Type B pancreatic cell (in vitro differentiated cells): ENCODE measurements at regions not wholly inside any gene's neighbourhood (a gene's known extent, or its start where the extent isn't known, plus 50 kb on each side); places are given as distances from the start of the nearest gene placed in this dataset.
A peak's percentile ranks its signal among the peaks of the same experiment; 100 is the strongest.

Source experiments
- DNase-seq: peaks from one replicate; pipeline ENCODE4 v3.0.0; 2021; ENCODE audit warnings: mixed read lengths; ENCODE audit not compliant: unreplicated experiment; ENCODE audit errors: extremely low spot score
- H3K27ac Mint-ChIP-seq: 2 replicates; pipeline ENCODE4 v1.8.0; 2021; ENCODE audit warnings: mild to moderate bottlenecking, mixed read lengths
- H3K27me3 Mint-ChIP-seq: 2 replicates; pipeline ENCODE4 v1.8.0; 2021; ENCODE audit warnings: mixed read lengths
- H3K36me3 Mint-ChIP-seq: 2 replicates; pipeline ENCODE4 v1.8.0; 2021; ENCODE audit warnings: mixed read lengths
- H3K4me1 Mint-ChIP-seq: one replicate; pipeline ENCODE4 v1.8.0; 2021; ENCODE audit warnings: mixed read lengths; ENCODE audit not compliant: unreplicated experiment
- H3K4me3 Mint-ChIP-seq: 2 replicates; pipeline ENCODE4 v1.8.0; 2021; ENCODE audit warnings: mild to moderate bottlenecking, mixed read lengths
- H3K9me3 Mint-ChIP-seq: 2 replicates; pipeline ENCODE4 v1.8.0; 2021; ENCODE audit warnings: mixed read lengths
- TF ChIP-seq, protein P1 (sequence below): fragments of 200-600 bp; sonication (generic); conservative IDR thresholded peaks from 2 replicates; pipeline ENCODE4 v1.5.0; 2021; ENCODE audit warnings: antibody characterized with exemption, mild to moderate bottlenecking

DNA sequence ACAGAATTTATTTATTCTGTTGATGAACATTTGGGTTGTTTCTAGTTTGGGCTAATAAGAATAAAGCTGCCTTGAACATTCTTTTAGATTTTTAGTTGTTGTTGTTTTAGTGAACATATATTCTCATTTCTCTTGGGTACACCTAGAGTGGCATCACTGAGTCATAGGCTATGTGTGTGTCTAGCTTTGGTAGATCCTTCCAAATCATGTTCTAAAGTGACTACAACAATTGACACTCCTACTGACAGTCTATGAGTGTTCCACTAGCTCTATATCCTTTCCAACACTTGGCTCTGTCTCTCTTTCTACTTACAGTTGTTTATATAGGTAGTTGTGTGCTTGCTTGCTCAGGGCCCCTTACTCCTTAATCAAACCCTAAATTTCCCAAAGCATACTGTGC is 346.0 kb upstream of the NCAM1 start:
- Mint-ChIP-seq H3K27me3 (no peaks in the 10 kb centered on the region), H3K4me3 (no peak overlapping the region), H3K9me3 (no peaks in the 10 kb centered on the region), H3K4me1 (peaks cover 39% of the 10 kb centered on the region), H3K27ac (no peak overlapping the region), H3K36me3 (no peaks in the 10 kb centered on the region)
- DNase-seq, result no peak
- TF ChIP-seq, protein P1, sequence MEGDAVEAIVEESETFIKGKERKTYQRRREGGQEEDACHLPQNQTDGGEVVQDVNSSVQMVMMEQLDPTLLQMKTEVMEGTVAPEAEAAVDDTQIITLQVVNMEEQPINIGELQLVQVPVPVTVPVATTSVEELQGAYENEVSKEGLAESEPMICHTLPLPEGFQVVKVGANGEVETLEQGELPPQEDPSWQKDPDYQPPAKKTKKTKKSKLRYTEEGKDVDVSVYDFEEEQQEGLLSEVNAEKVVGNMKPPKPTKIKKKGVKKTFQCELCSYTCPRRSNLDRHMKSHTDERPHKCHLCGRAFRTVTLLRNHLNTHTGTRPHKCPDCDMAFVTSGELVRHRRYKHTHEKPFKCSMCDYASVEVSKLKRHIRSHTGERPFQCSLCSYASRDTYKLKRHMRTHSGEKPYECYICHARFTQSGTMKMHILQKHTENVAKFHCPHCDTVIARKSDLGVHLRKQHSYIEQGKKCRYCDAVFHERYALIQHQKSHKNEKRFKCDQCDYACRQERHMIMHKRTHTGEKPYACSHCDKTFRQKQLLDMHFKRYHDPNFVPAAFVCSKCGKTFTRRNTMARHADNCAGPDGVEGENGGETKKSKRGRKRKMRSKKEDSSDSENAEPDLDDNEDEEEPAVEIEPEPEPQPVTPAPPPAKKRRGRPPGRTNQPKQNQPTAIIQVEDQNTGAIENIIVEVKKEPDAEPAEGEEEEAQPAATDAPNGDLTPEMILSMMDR, result no peak

DNA sequence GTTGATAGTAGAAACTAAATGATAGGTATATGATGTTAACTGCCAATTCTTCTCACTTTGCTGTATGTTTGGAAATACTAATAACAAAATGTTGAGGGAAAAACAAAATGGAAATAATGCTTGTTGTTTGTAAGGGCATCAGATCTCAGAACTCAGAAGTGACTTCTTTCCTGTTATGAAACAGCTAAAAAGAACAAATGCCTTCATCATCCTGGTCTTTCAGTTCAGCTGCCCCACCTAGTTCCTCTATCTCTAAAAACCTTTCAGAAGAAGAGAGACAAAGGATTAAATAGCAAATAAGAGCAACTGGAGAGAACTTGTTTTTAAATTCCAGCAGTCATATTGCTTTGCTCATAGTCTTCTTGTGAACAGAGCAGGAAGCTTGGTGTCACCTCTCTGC is 345.3 kb upstream of the NCAM1 start:
- Mint-ChIP-seq H3K9me3 (peaks cover 4% of the 10 kb centered on the region), H3K27me3 (no peaks in the 10 kb centered on the region), H3K4me3 (no peak overlapping the region), H3K27ac (peak overlapping the region; percentile 19), H3K4me1 (peaks cover 36% of the 10 kb centered on the region), H3K36me3 (peaks cover 3% of the 10 kb centered on the region)
- TF ChIP-seq, protein P1, result no peak
- DNase-seq, result no peak

DNA sequence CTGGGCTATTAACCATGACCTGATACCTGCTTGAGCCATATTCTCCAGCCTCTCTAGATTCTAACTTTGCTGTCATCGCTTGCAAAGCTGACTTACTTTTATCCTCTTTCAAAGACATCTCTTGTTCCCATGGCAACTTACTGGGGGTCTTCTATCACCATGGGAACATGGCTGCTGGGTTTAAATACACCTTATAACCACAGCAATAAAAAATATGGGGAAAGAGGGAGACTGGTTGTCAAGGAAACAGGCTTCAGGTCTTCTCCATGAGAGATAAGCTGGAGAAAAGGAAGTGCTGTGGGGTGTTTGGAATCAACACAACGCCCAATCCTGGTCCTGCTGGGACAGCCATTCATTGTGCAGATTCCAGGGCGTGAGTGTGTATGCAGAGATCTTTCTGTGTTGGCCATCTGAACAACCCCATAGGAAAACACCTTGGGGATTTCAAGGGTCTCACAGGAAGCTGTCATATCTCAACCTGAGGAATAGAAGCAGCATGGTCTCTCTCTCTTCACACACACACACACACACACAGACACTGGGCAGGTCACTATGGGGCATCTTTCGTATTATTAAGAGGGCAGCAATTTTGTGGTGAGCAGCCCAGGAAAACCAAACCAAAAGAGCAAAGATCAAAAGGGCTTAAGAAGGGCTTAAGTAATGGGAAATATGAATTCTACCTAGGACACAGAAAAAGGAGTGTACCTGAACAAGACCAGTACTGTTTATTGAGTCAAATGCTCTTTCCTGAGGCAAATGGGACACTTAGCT is 344.7 kb upstream of the NCAM1 start:
- Mint-ChIP-seq H3K27ac (no peak overlapping the region), H3K4me3 (no peak overlapping the region), H3K4me1 (peaks cover 36% of the 10 kb centered on the region), H3K27me3 (no peaks in the 10 kb centered on the region), H3K36me3 (peaks cover 5% of the 10 kb centered on the region), H3K9me3 (peaks cover 6% of the 10 kb centered on the region)
- TF ChIP-seq, protein P1, result no peak
- no peak for DNase-seq

DNA sequence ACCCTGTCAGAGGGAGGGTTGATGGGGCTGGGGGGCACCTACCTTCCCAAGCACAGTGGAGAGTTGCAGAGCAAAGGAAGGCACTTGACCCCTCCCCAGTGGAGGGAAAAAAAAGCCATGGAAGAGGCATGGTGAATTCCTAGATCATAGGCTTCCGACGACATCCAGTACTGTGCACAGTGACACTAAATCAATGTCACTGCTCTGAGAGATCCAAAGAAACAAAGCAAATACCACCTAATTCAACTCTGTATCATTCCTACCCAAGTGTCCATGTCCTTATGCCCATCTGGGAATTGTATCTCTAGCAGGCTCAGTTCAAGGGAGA is 344.2 kb upstream of the NCAM1 start:
- H3K4me1 Mint-ChIP-seq, result peaks cover 31% of the 10 kb centered on the region

DNA sequence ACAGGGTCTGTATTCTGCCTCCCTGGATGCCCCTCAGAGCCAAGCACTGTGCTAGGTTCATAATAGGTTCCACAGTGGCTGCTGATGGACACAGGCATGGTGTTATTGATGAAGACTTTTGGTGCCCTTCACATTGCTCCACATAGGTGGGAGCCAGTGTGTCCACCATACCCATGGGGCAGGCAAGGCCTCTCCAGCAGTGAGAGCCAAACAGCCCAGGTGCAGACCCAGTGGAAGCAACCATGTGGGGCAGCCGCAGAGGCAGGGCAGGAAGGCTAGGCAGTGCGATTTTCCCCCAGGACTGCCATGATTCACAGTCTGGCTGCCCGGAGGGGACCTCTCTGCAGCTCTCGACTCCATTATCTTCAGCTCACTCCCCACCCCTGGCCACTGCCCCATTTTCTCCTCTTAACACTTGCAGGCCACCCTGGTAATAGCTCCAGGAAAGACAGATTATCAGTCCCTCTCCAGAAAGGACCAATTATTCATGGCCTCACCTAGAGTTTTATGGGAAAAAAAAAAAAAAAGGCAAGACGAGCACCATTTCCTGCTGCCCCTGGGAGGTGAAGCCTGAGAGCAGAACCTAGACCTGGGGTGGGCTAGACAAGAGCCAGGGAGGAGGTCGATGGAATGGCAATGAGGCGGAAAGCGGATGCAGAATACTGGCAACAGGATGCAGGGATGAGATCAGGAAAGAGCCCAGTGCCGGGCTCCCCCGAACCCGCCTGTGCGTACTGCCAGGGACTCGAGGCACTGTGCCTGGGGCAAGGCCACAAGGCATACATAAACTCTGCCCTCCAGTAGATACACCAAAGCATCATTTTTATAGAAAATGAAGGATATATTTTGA is 343.0 kb upstream of the NCAM1 start:
- H3K27me3 Mint-ChIP-seq, result no peaks in the 10 kb centered on the region
- DNase-seq, result no peak
- TF ChIP-seq, protein P1, result no peak
- peaks cover 5% of the 10 kb centered on the region for H3K36me3 Mint-ChIP-seq
- peaks cover 28% of the 10 kb centered on the region for H3K4me1 Mint-ChIP-seq
- H3K27ac Mint-ChIP-seq, result no peak overlapping the region
- no peak overlapping the region for H3K4me3 Mint-ChIP-seq
- H3K9me3 Mint-ChIP-seq, result peaks cover 6% of the 10 kb centered on the region

More for the DNA sequence above, 344.2 kb upstream of the NCAM1 start:
- Mint-ChIP-seq H3K27ac (no peak overlapping the region), H3K36me3 (peaks cover 5% of the 10 kb centered on the region), H3K9me3 (peaks cover 6% of the 10 kb centered on the region), H3K4me3 (no peak overlapping the region), H3K27me3 (no peaks in the 10 kb centered on the region)
- DNase-seq, result no peak
- TF ChIP-seq, protein P1, result no peak
